IgD-negative memory B cell (primary cell): ENCODE measurements at regions not wholly inside any gene's neighbourhood (a gene's known extent, or its start where the extent isn't known, plus 50 kb on each side); places are given as distances from the start of the nearest gene placed in this dataset.
"Not testable (repeated sequence)": the region's sequence is repeated elsewhere in the genome, so short reads cannot be mapped to it uniquely, and the experiment has no call there.

ENCODE experiments used
- H3K27ac Mint-ChIP-seq, 3 donors: one replicate each; pipeline ENCODE4 v1.8.0; 2020 to 2022; ENCODE audit warnings: mild to moderate bottlenecking in 3 of 3, mixed read lengths in 3 of 3, moderate library complexity in 1 of 3
- H3K27me3 Mint-ChIP-seq: one replicate; pipeline ENCODE4 v1.8.0; 2021; ENCODE audit warnings: mixed read lengths
- H3K36me3 Mint-ChIP-seq: one replicate; pipeline ENCODE4 v1.8.0; 2020; ENCODE audit warnings: mild to moderate bottlenecking, mixed read lengths
- H3K4me1 Mint-ChIP-seq, 3 donors: one replicate each; pipeline ENCODE4 v1.8.0; 2020 to 2022; ENCODE audit warnings: mixed read lengths in 3 of 3, mild to moderate bottlenecking in 1 of 3
- H3K4me3 Mint-ChIP-seq, 4 donors: one replicate each; pipeline ENCODE4 v1.8.0; 2020 to 2022; ENCODE audit warnings: mild to moderate bottlenecking in 4 of 4, mixed read lengths in 4 of 4, moderate library complexity in 3 of 4
- H3K9me3 Mint-ChIP-seq, 3 donors: one replicate each; pipeline ENCODE4 v1.8.0; 2020 to 2021; ENCODE audit warnings: mixed read lengths in 3 of 3, mild to moderate bottlenecking in 1 of 3

GRCh38 chr10:35885076-35885475 is 243.0 kb upstream of the FZD8 start:
- H3K9me3 Mint-ChIP-seq = peaks cover 0 to 3% (median 0%) of the 10 kb centered on the region in 3 donors
- H3K4me3 Mint-ChIP-seq = no peak overlapping the region
- peaks cover 5% of the 10 kb centered on the region for H3K27me3 Mint-ChIP-seq
- no peak overlapping the region for H3K27ac Mint-ChIP-seq
- H3K36me3 Mint-ChIP-seq = no peaks in the 10 kb centered on the region
- H3K4me1 Mint-ChIP-seq = peaks cover 0 to 2% (median 0%) of the 10 kb centered on the region in 3 donors

- Mint-ChIP-seq H3K4me3 (peak overlapping the region in 1 of 4 donors; percentile 1), H3K36me3 (no peaks in the 10 kb centered on the region), H3K27me3 (peaks cover 5% of the 10 kb centered on the region), H3K27ac (no peak overlapping the region), H3K4me1 (peaks cover 0 to 2% (median 0%) of the 10 kb centered on the region in 3 donors), H3K9me3 (peaks cover 0 to 3% (median 0%) of the 10 kb centered on the region in 3 donors)
Observed at GRCh38 chr10:35884657-35885071, 242.6 kb upstream of the FZD8 start.

- H3K4me1 Mint-ChIP-seq = peaks cover 0 to 2% (median 0%) of the 10 kb centered on the region in 3 donors
- no peak overlapping the region for H3K4me3 Mint-ChIP-seq
- H3K36me3 Mint-ChIP-seq = no peaks in the 10 kb centered on the region
- H3K27me3 Mint-ChIP-seq = no peaks in the 10 kb centered on the region
- peaks cover 0 to 3% (median 0%) of the 10 kb centered on the region in 3 donors for H3K9me3 Mint-ChIP-seq
- H3K27ac Mint-ChIP-seq = no peak overlapping the region
Observed at GRCh38 chr10:35882422-35883150, 240.5 kb upstream of the FZD8 start.

- no peak overlapping the region for H3K27ac Mint-ChIP-seq
- peaks cover 0 to 3% (median 0%) of the 10 kb centered on the region in 3 donors for H3K9me3 Mint-ChIP-seq
- peaks cover 0 to 2% (median 0%) of the 10 kb centered on the region in 3 donors for H3K4me1 Mint-ChIP-seq
- no peak overlapping the region for H3K4me3 Mint-ChIP-seq
- H3K27me3 Mint-ChIP-seq = no peaks in the 10 kb centered on the region
- H3K36me3 Mint-ChIP-seq = no peaks in the 10 kb centered on the region
Observed at GRCh38 chr10:35881320-35881719, 239.2 kb upstream of the FZD8 start.

- no peak overlapping the region for H3K27ac Mint-ChIP-seq
- peaks cover 4 to 8% (median 7%) of the 10 kb centered on the region in 3 donors for H3K9me3 Mint-ChIP-seq
- H3K4me1 Mint-ChIP-seq = no peaks in the 10 kb centered on the region
- no peak overlapping the region for H3K4me3 Mint-ChIP-seq
- H3K27me3 Mint-ChIP-seq = peaks cover 3% of the 10 kb centered on the region
- no peaks in the 10 kb centered on the region for H3K36me3 Mint-ChIP-seq
Observed at GRCh38 chr10:35876248-35876647, 234.2 kb upstream of the FZD8 start.

- Mint-ChIP-seq H3K36me3 (no peaks in the 10 kb centered on the region), H3K4me3 (no peak overlapping the region), H3K4me1 (no peaks in the 10 kb centered on the region), H3K27me3 (peaks cover 3% of the 10 kb centered on the region), H3K9me3 (peaks cover 4 to 8% (median 7%) of the 10 kb centered on the region in 3 donors), H3K27ac (no peak overlapping the region)
Observed at GRCh38 chr10:35875016-35875676, 233.1 kb upstream of the FZD8 start.

- H3K4me1 Mint-ChIP-seq = no peaks in the 10 kb centered on the region
- H3K4me3 Mint-ChIP-seq = no peak overlapping the region
- H3K36me3 Mint-ChIP-seq = no peaks in the 10 kb centered on the region
- H3K27me3 Mint-ChIP-seq = peaks cover 3% of the 10 kb centered on the region
- peaks cover 4 to 8% (median 7%) of the 10 kb centered on the region in 3 donors for H3K9me3 Mint-ChIP-seq
- H3K27ac Mint-ChIP-seq = no peak overlapping the region
Observed at GRCh38 chr10:35874311-35875015, 232.4 kb upstream of the FZD8 start.

- Mint-ChIP-seq H3K27me3 (peaks cover 3% of the 10 kb centered on the region), H3K36me3 (no peaks in the 10 kb centered on the region), H3K9me3 (peaks cover 4 to 8% (median 7%) of the 10 kb centered on the region in 3 donors), H3K4me3 (no peak overlapping the region), H3K4me1 (no peaks in the 10 kb centered on the region), H3K27ac (no peak overlapping the region)
Observed at GRCh38 chr10:35872671-35873070, 230.6 kb upstream of the FZD8 start.

GRCh38 chr10:35870665-35871310 is 228.7 kb upstream of the FZD8 start:
- no peaks in the 10 kb centered on the region for H3K36me3 Mint-ChIP-seq
- peaks cover 7 to 14% (median 7%) of the 10 kb centered on the region in 3 donors for H3K9me3 Mint-ChIP-seq
- H3K27me3 Mint-ChIP-seq = peaks cover 3% of the 10 kb centered on the region
- no peak overlapping the region for H3K4me3 Mint-ChIP-seq
- H3K4me1 Mint-ChIP-seq = no peaks in the 10 kb centered on the region
- H3K27ac Mint-ChIP-seq = no peak overlapping the region

- H3K4me1 Mint-ChIP-seq, H3K9me3 Mint-ChIP-seq, H3K27me3 Mint-ChIP-seq, H3K27ac Mint-ChIP-seq, H3K36me3 Mint-ChIP-seq, H3K4me3 Mint-ChIP-seq: not testable (repeated sequence)
Observed at GRCh38 chr10:35858676-35859283, 216.7 kb upstream of the FZD8 start.

- no peaks in the 10 kb centered on the region for H3K4me1 Mint-ChIP-seq
- no peaks in the 10 kb centered on the region for H3K27me3 Mint-ChIP-seq
- no peak overlapping the region for H3K4me3 Mint-ChIP-seq
Observed at GRCh38 chr10:35857860-35858259, 215.8 kb upstream of the FZD8 start.

GRCh38 chr10:35855155-35855947 is 213.3 kb upstream of the FZD8 start:
- Mint-ChIP-seq H3K4me1 (no peaks in the 10 kb centered on the region), H3K27me3 (no peaks in the 10 kb centered on the region), H3K9me3 (peaks cover 1 to 3% (median 2%) of the 10 kb centered on the region in 3 donors), H3K4me3 (no peak overlapping the region), H3K27ac (no peak overlapping the region), H3K36me3 (no peaks in the 10 kb centered on the region)

More at GRCh38 chr10:35857860-35858259, 215.8 kb upstream of the FZD8 start:
- peaks cover 1 to 3% (median 2%) of the 10 kb centered on the region in 3 donors for H3K9me3 Mint-ChIP-seq
- no peaks in the 10 kb centered on the region for H3K36me3 Mint-ChIP-seq
- no peak overlapping the region for H3K27ac Mint-ChIP-seq

- H3K9me3 Mint-ChIP-seq = peaks cover 1 to 3% (median 2%) of the 10 kb centered on the region in 3 donors
- no peaks in the 10 kb centered on the region for H3K36me3 Mint-ChIP-seq
- H3K4me1 Mint-ChIP-seq = no peaks in the 10 kb centered on the region
- no peak overlapping the region for H3K4me3 Mint-ChIP-seq
- H3K27me3 Mint-ChIP-seq = no peaks in the 10 kb centered on the region
- H3K27ac Mint-ChIP-seq = no peak overlapping the region
Observed at GRCh38 chr10:35854661-35855060, 212.6 kb upstream of the FZD8 start.

GRCh38 chr10:35852721-35853120 is 210.6 kb upstream of the FZD8 start:
- peaks cover 0 to 2% (median 1%) of the 10 kb centered on the region in 3 donors for H3K9me3 Mint-ChIP-seq
- no peak overlapping the region for H3K4me3 Mint-ChIP-seq
- H3K27ac Mint-ChIP-seq = no peak overlapping the region
- no peaks in the 10 kb centered on the region for H3K27me3 Mint-ChIP-seq
- H3K4me1 Mint-ChIP-seq = no peaks in the 10 kb centered on the region
- H3K36me3 Mint-ChIP-seq = no peaks in the 10 kb centered on the region
